Naive thymus-derived CD4-positive, alpha-beta T cell (primary cell): ENCODE measurements at regions not wholly inside any gene's neighbourhood (a gene's known extent, or its start where the extent isn't known, plus 50 kb on each side); places are given as distances from the start of the nearest gene placed in this dataset.

Experiments used
- ATAC-seq: fragments of 150-1000 bp; cut with Tn5 transposase; 2 replicates; pipeline ENCODE4 v1.10.0; 2021; ENCODE audit warnings: mild to moderate bottlenecking, moderate library complexity
- CTCF ChIA-PET: fragments of 350-600 bp; sonication (Branson Sonifier 250); formaldehyde crosslinking; loops from one replicate; lab custom pipeline; 2021; ENCODE audit warnings: antibody characterized with exemption; lab: Charles Lee
- POLR2A ChIA-PET: fragments of 350-600 bp; sonication (Branson Sonifier 250); formaldehyde crosslinking; loops from one replicate; lab custom pipeline; 2021; ENCODE audit warnings: antibody characterized with exemption, inconsistent platforms; lab: Charles Lee
- DNase-seq, 9 donors: peaks; one replicate each; pipeline versions ENCODE4 v3.0.0 to v3.0.0-alpha.2; 2020 to 2022; ENCODE audit warnings: mixed read lengths in 1 of 9
- H3K27ac ChIP-seq: one replicate; pipeline ENCODE4 v1.7.0; 2013; ENCODE audit warnings: mild to moderate bottlenecking, low read depth, low read length, moderate library complexity
- H3K27me3 ChIP-seq, 2 donors: one replicate each; pipeline ENCODE4 v1.7.0; 2013; ENCODE audit warnings: low read length in 2 of 2, mild to moderate bottlenecking in 2 of 2, moderate library complexity in 2 of 2; ENCODE audit not compliant: control insufficient read depth in 2 of 2, insufficient read depth in 2 of 2
- H3K36me3 ChIP-seq, 3 experiments: 1 replicate in 2 of 3; 2 replicates in 1 of 3; pipeline ENCODE4 v1.7.0; 2013; ENCODE audit warnings: low read length in 3 of 3, mild to moderate bottlenecking in 3 of 3, moderate library complexity in 1 of 3; ENCODE audit not compliant: insufficient read depth in 3 of 3, control insufficient read depth in 2 of 3
- H3K4me1 ChIP-seq, 2 donors: one replicate each; pipeline ENCODE4 v1.7.0; 2013; ENCODE audit warnings: low read length in 2 of 2, mild to moderate bottlenecking in 2 of 2, moderate library complexity in 1 of 2; ENCODE audit not compliant: control insufficient read depth in 2 of 2, insufficient read depth in 2 of 2
- H3K4me3 ChIP-seq: 2 replicates; pipeline ENCODE4 v1.7.0; 2013; ENCODE audit warnings: mild to moderate bottlenecking, low read length
- H3K9me3 ChIP-seq, 3 experiments: 1 replicate in 2 of 3; 2 replicates in 1 of 3; pipeline ENCODE4 v1.7.0; 2013; ENCODE audit warnings: low read length in 3 of 3; ENCODE audit not compliant: control insufficient read depth in 2 of 3
- H3K27ac Mint-ChIP-seq, 9 donors: one replicate each; pipeline ENCODE4 v1.8.0; 2020 to 2022; ENCODE audit warnings: mixed read lengths in 9 of 9, mild to moderate bottlenecking in 8 of 9, moderate library complexity in 5 of 9, inconsistent platforms in 2 of 9
- H3K27me3 Mint-ChIP-seq, 5 donors: one replicate each; pipeline ENCODE4 v1.8.0; 2021 to 2022; ENCODE audit warnings: mixed read lengths in 5 of 5, mild to moderate bottlenecking in 1 of 5
- H3K36me3 Mint-ChIP-seq, 5 donors: one replicate each; pipeline ENCODE4 v1.8.0; 2020 to 2022; ENCODE audit warnings: mixed read lengths in 5 of 5, mild to moderate bottlenecking in 3 of 5, inconsistent platforms in 1 of 5
- H3K4me1 Mint-ChIP-seq, 7 donors: one replicate each; pipeline ENCODE4 v1.8.0; 2020 to 2022; ENCODE audit warnings: mixed read lengths in 7 of 7, mild to moderate bottlenecking in 3 of 7, inconsistent platforms in 1 of 7
- H3K4me3 Mint-ChIP-seq, 10 donors: one replicate each; pipeline ENCODE4 v1.8.0; 2020 to 2022; ENCODE audit warnings: mild to moderate bottlenecking in 10 of 10, mixed read lengths in 10 of 10, moderate library complexity in 6 of 10, inconsistent platforms in 2 of 10
- H3K9me3 Mint-ChIP-seq, 11 donors: one replicate each; pipeline ENCODE4 v1.8.0; 2020 to 2022; ENCODE audit warnings: mixed read lengths in 11 of 11, mild to moderate bottlenecking in 4 of 11, inconsistent platforms in 1 of 11, moderate library complexity in 1 of 11
- intact Hi-C, 2 donors: fragments of 100-400 bp; cut with micrococcal nuclease; formaldehyde crosslinking; loops; one replicate each; pipeline ENCODE4 v1.15.1; 2023

- H3K9me3 Mint-ChIP-seq = peaks cover 0 to 8% (median 0%) of the 10 kb centered on the region in 11 donors
- H3K27ac Mint-ChIP-seq = peak overlapping the region in 1 of 9 donors; percentile 21
- no peak for DNase-seq
- H3K4me3 ChIP-seq = no peak overlapping the region
- peaks cover 0 to 2% of the 10 kb centered on the region in 2 donors for H3K27me3 ChIP-seq
- H3K4me3 Mint-ChIP-seq = no peak overlapping the region
- ChIA-PET POLR2A (no interaction called here), CTCF (interaction anchor here (1.3 to 2.1 kb wide), 2 partner anchors 91 to 274 kb away, joined by 6 to 9 read pairs; no protein-coding TSS in a partner anchor)
- H3K27me3 Mint-ChIP-seq = no peaks in the 10 kb centered on the region
- intact Hi-C loops = no loop called here
- H3K36me3 ChIP-seq = no peaks in the 10 kb centered on the region
- no peaks in the 10 kb centered on the region for H3K4me1 ChIP-seq
- no peak overlapping the region for H3K27ac ChIP-seq
- H3K36me3 Mint-ChIP-seq = peaks cover 0 to 13% (median 0%) of the 10 kb centered on the region in 5 donors
- H3K9me3 ChIP-seq = no peaks in the 10 kb centered on the region
- ATAC-seq = no peak
- H3K4me1 Mint-ChIP-seq = peaks cover 2 to 51% (median 37%) of the 10 kb centered on the region in 7 donors
Observed at GRCh38 chr9:130772185-130772584, 62.9 kb upstream of the ABL1 start.

- intact Hi-C loops = no loop called here
Observed at GRCh38 chr9:130774183-130774582, 60.9 kb upstream of the ABL1 start.

GRCh38 chr9:130775336-130775991 is 59.6 kb upstream of the ABL1 start:
- H3K4me1 ChIP-seq = no peaks in the 10 kb centered on the region
- no peaks in the 10 kb centered on the region for H3K36me3 ChIP-seq
- H3K9me3 ChIP-seq = no peaks in the 10 kb centered on the region
- no peak overlapping the region for H3K4me3 Mint-ChIP-seq
- peaks cover 0 to 13% (median 0%) of the 10 kb centered on the region in 5 donors for H3K36me3 Mint-ChIP-seq
- H3K27ac ChIP-seq = no peak overlapping the region
- H3K9me3 Mint-ChIP-seq = peaks cover 0 to 8% (median 0%) of the 10 kb centered on the region in 11 donors
- ATAC-seq (no peak), DNase-seq (no peak)
- H3K4me3 ChIP-seq = no peak overlapping the region
- intact Hi-C loops = no loop called here
- H3K27me3 Mint-ChIP-seq = no peaks in the 10 kb centered on the region
- CTCF ChIA-PET = interaction anchor here (0.6 kb wide), 1 partner anchor 272 kb away, joined by 4 read pairs; no protein-coding TSS in a partner anchor
- H3K27me3 ChIP-seq = peaks cover 0 to 2% of the 10 kb centered on the region in 2 donors
- H3K27ac Mint-ChIP-seq = peak overlapping the region in 2 of 9 donors; percentile 20 to 33
- POLR2A ChIA-PET = interaction anchor here (0.7 kb wide), 1 partner anchor 87 kb away, joined by 4 read pairs; no protein-coding TSS in a partner anchor
- peaks cover 2 to 45% (median 38%) of the 10 kb centered on the region in 7 donors for H3K4me1 Mint-ChIP-seq

More at GRCh38 chr9:130774183-130774582, 60.9 kb upstream of the ABL1 start:
- Mint-ChIP-seq H3K36me3 (peaks cover 0 to 13% (median 0%) of the 10 kb centered on the region in 5 donors), H3K4me1 (peaks cover 2 to 45% (median 36%) of the 10 kb centered on the region in 7 donors), H3K4me3 (peak overlapping the region in 6 of 10 donors; percentile 15 to 54 (median 35)), H3K27ac (peak overlapping the region in 3 of 9 donors; percentile 12 to 76 (median 51)), H3K9me3 (peaks cover 0 to 8% (median 0%) of the 10 kb centered on the region in 11 donors), H3K27me3 (no peaks in the 10 kb centered on the region)
- ATAC-seq (no peak), DNase-seq (no peak)
- no peaks in the 10 kb centered on the region for H3K36me3 ChIP-seq
- ChIA-PET CTCF (no interaction called here), POLR2A (no interaction called here)
- H3K4me3 ChIP-seq = no peak overlapping the region
- H3K4me1 ChIP-seq = no peaks in the 10 kb centered on the region
- H3K27ac ChIP-seq = no peak overlapping the region
- peaks cover 0 to 2% of the 10 kb centered on the region in 2 donors for H3K27me3 ChIP-seq
- no peaks in the 10 kb centered on the region for H3K9me3 ChIP-seq

- no peaks in the 10 kb centered on the region for H3K9me3 ChIP-seq
- H3K27me3 ChIP-seq = peaks cover 0 to under 1% of the 10 kb centered on the region in 2 donors
- no peak overlapping the region for H3K27ac Mint-ChIP-seq
- no peaks in the 10 kb centered on the region for H3K36me3 ChIP-seq
- peaks cover 2 to 43% (median 35%) of the 10 kb centered on the region in 7 donors for H3K4me1 Mint-ChIP-seq
- H3K9me3 Mint-ChIP-seq = peaks cover 0 to 8% (median 0%) of the 10 kb centered on the region in 11 donors
- ChIA-PET POLR2A (no interaction called here), CTCF (no interaction called here)
- no peak overlapping the region for H3K4me3 ChIP-seq
- H3K4me1 ChIP-seq = no peaks in the 10 kb centered on the region
- H3K27me3 Mint-ChIP-seq = no peaks in the 10 kb centered on the region
- no peak overlapping the region for H3K27ac ChIP-seq
- DNase-seq (no peak), ATAC-seq (no peak)
- intact Hi-C loops = no loop called here
- H3K36me3 Mint-ChIP-seq = peaks cover 0 to 24% (median 0%) of the 10 kb centered on the region in 5 donors
- H3K4me3 Mint-ChIP-seq = no peak overlapping the region
Observed at GRCh38 chr9:130779153-130779855, 55.8 kb upstream of the ABL1 start.

GRCh38 chr9:130780415-130780814 is 54.6 kb upstream of the ABL1 start:
- no peaks in the 10 kb centered on the region for H3K9me3 ChIP-seq
- intact Hi-C loops = no loop called here
- CTCF ChIA-PET = no interaction called here
- no peaks in the 10 kb centered on the region for H3K27me3 Mint-ChIP-seq
- no peaks in the 10 kb centered on the region for H3K36me3 ChIP-seq
- no peak for DNase-seq
- ATAC-seq = no peak
- no peak overlapping the region for H3K4me3 Mint-ChIP-seq
- H3K4me1 Mint-ChIP-seq = peaks cover 0 to 40% (median 29%) of the 10 kb centered on the region in 7 donors
- H3K27ac Mint-ChIP-seq = no peak overlapping the region
- no peak overlapping the region for H3K4me3 ChIP-seq
- H3K4me1 ChIP-seq = no peaks in the 10 kb centered on the region
- H3K27ac ChIP-seq = no peak overlapping the region
- POLR2A ChIA-PET = no interaction called here
- peaks cover 0 to 31% (median 0%) of the 10 kb centered on the region in 5 donors for H3K36me3 Mint-ChIP-seq
- peaks cover 0 to 4% (median 0%) of the 10 kb centered on the region in 11 donors for H3K9me3 Mint-ChIP-seq
- no peaks in the 10 kb centered on the region for H3K27me3 ChIP-seq

GRCh38 chr9:130780865-130781504 is 54.1 kb upstream of the ABL1 start:
- POLR2A ChIA-PET = no interaction called here
- Mint-ChIP-seq H3K27me3 (no peaks in the 10 kb centered on the region), H3K4me3 (no peak overlapping the region)

More at GRCh38 chr9:130780865-130781504, 54.1 kb upstream of the ABL1 start:
- CTCF ChIA-PET = no interaction called here
- H3K27me3 ChIP-seq = no peaks in the 10 kb centered on the region
- no peak overlapping the region for H3K27ac Mint-ChIP-seq
- peaks cover 0 to 25% (median 0%) of the 10 kb centered on the region in 5 donors for H3K36me3 Mint-ChIP-seq
- no peak overlapping the region for H3K4me3 ChIP-seq
- H3K9me3 Mint-ChIP-seq = peaks cover 0 to 2% (median 0%) of the 10 kb centered on the region in 11 donors
- H3K4me1 ChIP-seq = no peaks in the 10 kb centered on the region
- intact Hi-C loops = no loop called here
- H3K9me3 ChIP-seq = no peaks in the 10 kb centered on the region
- DNase-seq = no peak
- no peak overlapping the region for H3K27ac ChIP-seq
- ATAC-seq = no peak
- peaks cover 0 to 36% (median 23%) of the 10 kb centered on the region in 7 donors for H3K4me1 Mint-ChIP-seq
- H3K36me3 ChIP-seq = no peaks in the 10 kb centered on the region
